ENCODE measurements at regions not wholly inside any gene's neighbourhood (a gene's known extent, or its start where the extent isn't known, plus 50 kb on each side); places are given as distances from the start of the nearest gene placed in this dataset.

DNA sequence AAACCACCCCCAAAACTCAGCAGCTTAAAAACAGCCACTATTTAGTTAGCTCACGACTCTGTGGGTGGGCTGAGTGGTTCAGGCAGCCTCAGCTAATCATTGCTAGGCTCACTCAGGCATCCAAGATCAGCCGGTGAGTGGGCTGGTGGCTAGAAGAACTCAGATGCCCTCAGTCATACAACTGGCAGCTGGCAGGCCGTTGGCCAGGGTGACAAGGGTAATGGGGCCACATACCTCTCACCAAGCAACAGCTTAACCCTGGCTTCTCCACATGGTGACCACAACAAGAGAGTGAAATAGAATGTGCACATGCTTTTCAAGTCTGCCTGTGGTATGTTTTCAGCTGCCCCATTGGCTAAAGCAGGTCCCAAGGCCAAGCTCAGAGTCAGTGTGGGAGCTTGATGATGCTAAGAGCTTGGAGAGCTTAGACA lies 435.4 kb upstream of the TSHZ3 start:
- Histone ChIP-seq H3K36me3 (replicated peaks in 1 of 2; ENCODE audit: control insufficient read depth in 1 of 2, insufficient read depth in 2 of 2, low read length in 1 of 2) (no peaks in the 10 kb centered on the region), H3K4me3 (ENCODE audit: low read depth in 2 of 2, low read length in 1 of 2) (no peak overlapping the region), H2AFZ (ENCODE audit: low read depth) (no peak overlapping the region), H3K9ac (no peak overlapping the region), H3K9me3 (no peaks in the 10 kb centered on the region; the same call in 1 of the 2 replicates), H3F3A (replicated peaks; ENCODE audit: insufficient read depth) (no peaks in the 10 kb centered on the region), H3K4me2 (no peak overlapping the region), H3K4me1 (ENCODE audit: control insufficient read depth in 1 of 2, insufficient read depth in 2 of 2, low read depth in 1 of 2, low read length in 1 of 2) (no peaks in the 10 kb centered on the region; a peak in 1 of 4 replicates), H3K79me2 (ENCODE audit: insufficient read depth) (no peaks in the 10 kb centered on the region), H4K20me1 (ENCODE audit: insufficient read depth) (no peaks in the 10 kb centered on the region), H3K27me3 (ENCODE audit: insufficient read depth) (no peaks in the 10 kb centered on the region), H3K27ac (ENCODE audit: low read depth in 2 of 2, low read length in 1 of 2) (no peak overlapping the region), H3K9me2 (no peaks in the 10 kb centered on the region)
- no peak for DNase-seq
- TF ChIP-seq FOXM1 (IDR thresholded peaks at IDR 0.05; ENCODE audit: low read depth), result no peak
- CTCF ChIA-PET, result no interaction called here
- POLR2A ChIA-PET, result no interaction called here
- 20% methylated on average over 3 of the region's 3 CpGs for WGBS (ENCODE audit: low lambda C conversion rate)

DNA sequence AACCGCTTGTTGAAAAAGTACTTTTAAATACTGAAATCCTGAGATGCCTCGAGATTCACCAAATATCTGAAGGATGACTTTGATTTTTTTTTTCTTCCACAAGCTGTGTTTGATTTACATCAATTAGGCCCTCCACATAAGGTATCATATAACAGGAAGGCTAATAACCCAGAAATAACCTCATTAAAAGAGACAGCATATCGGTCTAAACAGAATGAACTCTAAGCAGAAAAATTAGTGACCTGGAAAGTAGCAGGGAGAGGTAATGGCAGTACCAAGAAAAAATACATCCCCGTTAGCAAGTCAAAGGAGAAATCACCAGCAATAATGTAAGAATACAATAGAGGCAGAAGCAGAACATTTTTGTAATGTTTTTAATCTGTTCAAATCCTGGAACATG lies 452.4 kb upstream of the TSHZ3 start:
- DNase-seq, result no peak
- Histone ChIP-seq H3F3A (replicated peaks; ENCODE audit: insufficient read depth) (no peaks in the 10 kb centered on the region), H3K79me2 (ENCODE audit: insufficient read depth) (no peaks in the 10 kb centered on the region), H3K36me3 (replicated peaks in 1 of 2; ENCODE audit: control insufficient read depth in 1 of 2, insufficient read depth in 2 of 2, low read length in 1 of 2) (no peaks in the 10 kb centered on the region), H3K9ac (no peak overlapping the region), H2AFZ (ENCODE audit: low read depth) (no peak overlapping the region), H3K9me2 (no peaks in the 10 kb centered on the region), H3K4me1 (ENCODE audit: control insufficient read depth in 1 of 2, insufficient read depth in 2 of 2, low read depth in 1 of 2, low read length in 1 of 2) (no peaks in the 10 kb centered on the region), H3K4me3 (ENCODE audit: low read depth in 2 of 2, low read length in 1 of 2) (no peak overlapping the region), H3K27me3 (ENCODE audit: insufficient read depth) (no peaks in the 10 kb centered on the region), H3K4me2 (no peak overlapping the region), H4K20me1 (ENCODE audit: insufficient read depth) (no peaks in the 10 kb centered on the region), H3K27ac (ENCODE audit: low read depth in 2 of 2, low read length in 1 of 2) (no peak overlapping the region), H3K9me3 (no peaks in the 10 kb centered on the region)
- 18% methylated on average over 4 of the region's 4 CpGs for WGBS (ENCODE audit: low lambda C conversion rate)
- no peak for TF ChIP-seq POLR2AphosphoS5 (IDR thresholded peaks at IDR 0.05; ENCODE audit: low read depth, low read length)
- TF ChIP-seq EP300 (IDR thresholded peaks at IDR 0.05; ENCODE audit: borderline replicate concordance in 1 of 2, low read depth in 1 of 2, low read length in 1 of 2), result no peak
- TF ChIP-seq, protein P1, sequence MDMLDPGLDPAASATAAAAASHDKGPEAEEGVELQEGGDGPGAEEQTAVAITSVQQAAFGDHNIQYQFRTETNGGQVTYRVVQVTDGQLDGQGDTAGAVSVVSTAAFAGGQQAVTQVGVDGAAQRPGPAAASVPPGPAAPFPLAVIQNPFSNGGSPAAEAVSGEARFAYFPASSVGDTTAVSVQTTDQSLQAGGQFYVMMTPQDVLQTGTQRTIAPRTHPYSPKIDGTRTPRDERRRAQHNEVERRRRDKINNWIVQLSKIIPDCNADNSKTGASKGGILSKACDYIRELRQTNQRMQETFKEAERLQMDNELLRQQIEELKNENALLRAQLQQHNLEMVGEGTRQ (IDR thresholded peaks at IDR 0.05; ENCODE audit: borderline replicate concordance, low read depth, low read length), result no peak
- no peak for TF ChIP-seq JUND (IDR thresholded peaks at IDR 0.05)
- no peak for TF ChIP-seq MEF2A (IDR thresholded peaks at IDR 0.05; ENCODE audit: borderline replicate concordance, low read depth)
- TF ChIP-seq YY1 (IDR thresholded peaks at IDR 0.05; ENCODE audit: low read depth), result no peak
- no peak for TF ChIP-seq SIN3A (IDR thresholded peaks at IDR 0.05; ENCODE audit: borderline replicate concordance, low read depth, low read length)
- no peak for TF ChIP-seq FOXM1 (IDR thresholded peaks at IDR 0.05; ENCODE audit: low read depth)
- TF ChIP-seq GATA2 (CRISPR knock-in tag; IDR thresholded peaks at IDR 0.05), result no peak
- no peak for TF ChIP-seq MXI1 (IDR thresholded peaks at IDR 0.05; ENCODE audit: low read depth, low read length)
- ChIA-PET CTCF (interaction anchor here (0.8 kb wide), 1 partner anchor 1132 kb away, joined by 3 read pairs; no protein-coding TSS in a partner anchor), POLR2A (no interaction called here)

DNA sequence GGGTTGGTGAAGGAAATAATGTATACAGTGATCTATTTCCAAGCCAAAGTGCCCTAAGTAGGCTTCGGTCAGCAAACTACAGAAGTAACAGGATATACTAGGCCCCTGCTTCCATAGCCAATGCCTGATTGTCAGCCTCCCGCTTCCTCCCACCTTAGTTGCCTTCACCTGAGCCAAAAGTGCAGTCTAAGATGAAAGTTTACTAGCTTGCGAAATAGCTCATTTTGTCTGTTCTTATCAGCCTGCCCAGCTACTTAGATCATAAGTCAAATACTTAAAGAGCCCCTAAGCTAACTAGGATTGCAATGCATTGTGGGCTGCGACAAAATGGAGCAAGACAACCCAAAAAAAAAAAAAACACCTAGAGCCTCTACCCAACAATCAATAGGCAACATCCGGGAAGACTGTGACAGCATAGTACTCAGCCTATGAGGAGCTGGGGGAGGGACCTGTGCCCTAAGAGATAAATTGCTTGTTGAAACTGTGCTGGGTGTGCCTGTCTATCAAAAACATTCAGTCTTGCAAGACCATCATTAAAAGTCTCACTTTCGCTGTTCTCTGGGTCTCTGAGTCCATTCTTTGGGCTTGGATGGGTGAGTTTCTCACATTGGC lies 454.7 kb upstream of the TSHZ3 start:
- Histone ChIP-seq H2AFZ (ENCODE audit: low read depth) (no peak overlapping the region), H3K9me2 (no peaks in the 10 kb centered on the region), H3K9me3 (no peaks in the 10 kb centered on the region), H4K20me1 (ENCODE audit: insufficient read depth) (no peaks in the 10 kb centered on the region), H3F3A (replicated peaks; ENCODE audit: insufficient read depth) (no peaks in the 10 kb centered on the region), H3K27ac (ENCODE audit: low read depth in 2 of 2, low read length in 1 of 2) (no peak overlapping the region), H3K4me3 (ENCODE audit: low read depth in 2 of 2, low read length in 1 of 2) (no peak overlapping the region), H3K79me2 (ENCODE audit: insufficient read depth) (no peaks in the 10 kb centered on the region), H3K4me1 (ENCODE audit: control insufficient read depth in 1 of 2, insufficient read depth in 2 of 2, low read depth in 1 of 2, low read length in 1 of 2) (no peaks in the 10 kb centered on the region), H3K4me2 (no peak overlapping the region), H3K9ac (no peak overlapping the region), H3K27me3 (ENCODE audit: insufficient read depth) (no peaks in the 10 kb centered on the region), H3K36me3 (replicated peaks in 1 of 2; ENCODE audit: control insufficient read depth in 1 of 2, insufficient read depth in 2 of 2, low read length in 1 of 2) (no peaks in the 10 kb centered on the region)
- ChIA-PET POLR2A (no interaction called here), CTCF (no interaction called here)
- 28% methylated on average over 6 of the region's 6 CpGs for WGBS (ENCODE audit: low lambda C conversion rate)
- no peak for DNase-seq
- TF ChIP-seq MXI1 (IDR thresholded peaks at IDR 0.05; ENCODE audit: low read depth, low read length), result no peak
- no peak for TF ChIP-seq NRF1 (IDR thresholded peaks at IDR 0.05; ENCODE audit: low read depth, low read length)
- TF ChIP-seq EZH2phosphoT487 (IDR thresholded peaks at IDR 0.05; ENCODE audit: borderline replicate concordance, low read depth), result no peak
- TF ChIP-seq, protein P2, sequence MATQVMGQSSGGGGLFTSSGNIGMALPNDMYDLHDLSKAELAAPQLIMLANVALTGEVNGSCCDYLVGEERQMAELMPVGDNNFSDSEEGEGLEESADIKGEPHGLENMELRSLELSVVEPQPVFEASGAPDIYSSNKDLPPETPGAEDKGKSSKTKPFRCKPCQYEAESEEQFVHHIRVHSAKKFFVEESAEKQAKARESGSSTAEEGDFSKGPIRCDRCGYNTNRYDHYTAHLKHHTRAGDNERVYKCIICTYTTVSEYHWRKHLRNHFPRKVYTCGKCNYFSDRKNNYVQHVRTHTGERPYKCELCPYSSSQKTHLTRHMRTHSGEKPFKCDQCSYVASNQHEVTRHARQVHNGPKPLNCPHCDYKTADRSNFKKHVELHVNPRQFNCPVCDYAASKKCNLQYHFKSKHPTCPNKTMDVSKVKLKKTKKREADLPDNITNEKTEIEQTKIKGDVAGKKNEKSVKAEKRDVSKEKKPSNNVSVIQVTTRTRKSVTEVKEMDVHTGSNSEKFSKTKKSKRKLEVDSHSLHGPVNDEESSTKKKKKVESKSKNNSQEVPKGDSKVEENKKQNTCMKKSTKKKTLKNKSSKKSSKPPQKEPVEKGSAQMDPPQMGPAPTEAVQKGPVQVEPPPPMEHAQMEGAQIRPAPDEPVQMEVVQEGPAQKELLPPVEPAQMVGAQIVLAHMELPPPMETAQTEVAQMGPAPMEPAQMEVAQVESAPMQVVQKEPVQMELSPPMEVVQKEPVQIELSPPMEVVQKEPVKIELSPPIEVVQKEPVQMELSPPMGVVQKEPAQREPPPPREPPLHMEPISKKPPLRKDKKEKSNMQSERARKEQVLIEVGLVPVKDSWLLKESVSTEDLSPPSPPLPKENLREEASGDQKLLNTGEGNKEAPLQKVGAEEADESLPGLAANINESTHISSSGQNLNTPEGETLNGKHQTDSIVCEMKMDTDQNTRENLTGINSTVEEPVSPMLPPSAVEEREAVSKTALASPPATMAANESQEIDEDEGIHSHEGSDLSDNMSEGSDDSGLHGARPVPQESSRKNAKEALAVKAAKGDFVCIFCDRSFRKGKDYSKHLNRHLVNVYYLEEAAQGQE (IDR thresholded peaks at IDR 0.05; ENCODE audit: low read depth, low read length), result no peak
- TF ChIP-seq NFIC (IDR thresholded peaks at IDR 0.05; ENCODE audit: borderline replicate concordance), result no peak
- TF ChIP-seq ELF1 (IDR thresholded peaks at IDR 0.05), result no peak
- TF ChIP-seq JUND (IDR thresholded peaks at IDR 0.05), result no peak
- TF ChIP-seq, protein P3, sequence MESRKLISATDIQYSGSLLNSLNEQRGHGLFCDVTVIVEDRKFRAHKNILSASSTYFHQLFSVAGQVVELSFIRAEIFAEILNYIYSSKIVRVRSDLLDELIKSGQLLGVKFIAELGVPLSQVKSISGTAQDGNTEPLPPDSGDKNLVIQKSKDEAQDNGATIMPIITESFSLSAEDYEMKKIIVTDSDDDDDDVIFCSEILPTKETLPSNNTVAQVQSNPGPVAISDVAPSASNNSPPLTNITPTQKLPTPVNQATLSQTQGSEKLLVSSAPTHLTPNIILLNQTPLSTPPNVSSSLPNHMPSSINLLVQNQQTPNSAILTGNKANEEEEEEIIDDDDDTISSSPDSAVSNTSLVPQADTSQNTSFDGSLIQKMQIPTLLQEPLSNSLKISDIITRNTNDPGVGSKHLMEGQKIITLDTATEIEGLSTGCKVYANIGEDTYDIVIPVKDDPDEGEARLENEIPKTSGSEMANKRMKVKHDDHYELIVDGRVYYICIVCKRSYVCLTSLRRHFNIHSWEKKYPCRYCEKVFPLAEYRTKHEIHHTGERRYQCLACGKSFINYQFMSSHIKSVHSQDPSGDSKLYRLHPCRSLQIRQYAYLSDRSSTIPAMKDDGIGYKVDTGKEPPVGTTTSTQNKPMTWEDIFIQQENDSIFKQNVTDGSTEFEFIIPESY (IDR thresholded peaks at IDR 0.05; ENCODE audit: borderline replicate concordance, low read depth), result no peak
- TF ChIP-seq YY1 (IDR thresholded peaks at IDR 0.05; ENCODE audit: low read depth), result no peak

All from SK-N-SH (cell line).